Cardiac muscle cell (in vitro differentiated cells and primary cell): ENCODE measurements at regions not wholly inside any gene's neighbourhood (a gene's known extent, or its start where the extent isn't known, plus 50 kb on each side); places are given as distances from the start of the nearest gene placed in this dataset.

Experiments
- DNase-seq, 2 donors: peaks; one replicate each; pipeline versions ENCODE4 v3.0.0 to v3.0.0-alpha.2; 2010 to 2017; ENCODE audit warnings: low read depth in 1 of 2, low spot score in 1 of 2
- H3K27ac ChIP-seq: fragments of 200-600 bp; sonication (generic); 2 replicates; pipeline ENCODE4 v1.5.1; 2016
- H3K27me3 ChIP-seq: fragments of 200-600 bp; sonication (generic); 2 replicates; pipeline ENCODE4 v1.6.0; 2016; ENCODE audit warnings: control low read depth
- H3K36me3 ChIP-seq: fragments of 200-600 bp; sonication (generic); 2 replicates; pipeline ENCODE4 v1.5.1; 2016; ENCODE audit warnings: control low read depth
- H3K4me1 ChIP-seq: fragments of 200-600 bp; sonication (generic); 2 replicates; pipeline ENCODE4 v1.8.1; 2017; ENCODE audit warnings: low read depth, mild to moderate bottlenecking, mixed run types
- H3K4me3 ChIP-seq: fragments of 200-600 bp; sonication (generic); 2 replicates; pipeline ENCODE4 v1.5.1; 2016; ENCODE audit warnings: mild to moderate bottlenecking
- H3K9me3 ChIP-seq: fragments of 200-600 bp; sonication (generic); 2 replicates; pipeline ENCODE4 v1.5.1; 2017; ENCODE audit warnings: low read depth, mild to moderate bottlenecking, control low read depth
- TF ChIP-seq, protein P1 (sequence below): IDR thresholded peaks from 2 replicates; pipeline ENCODE4 v1.5.1; 2012; ENCODE audit warnings: low read depth, mild to moderate bottlenecking, low read length

DNA sequence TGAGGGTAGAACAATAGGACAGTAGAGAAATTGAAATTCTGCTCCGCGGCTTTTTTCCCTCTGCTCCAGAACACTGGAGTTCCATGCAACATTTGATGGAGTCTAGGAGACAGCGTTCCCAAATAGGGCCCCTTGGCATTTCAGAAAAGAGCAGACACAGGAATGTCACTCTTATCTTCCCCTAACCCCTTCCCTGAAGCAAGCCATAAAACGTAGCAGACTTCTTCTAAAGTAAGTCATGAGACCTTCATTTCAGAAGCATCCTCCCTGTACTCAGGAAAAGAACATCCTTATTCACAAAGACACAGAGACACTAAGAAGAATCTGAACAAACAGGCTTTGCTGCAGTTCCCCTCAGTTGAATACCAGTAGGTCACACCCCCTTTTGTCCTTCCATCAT is 296.1 kb upstream of the SOX9 start:
- TF ChIP-seq, protein P1, sequence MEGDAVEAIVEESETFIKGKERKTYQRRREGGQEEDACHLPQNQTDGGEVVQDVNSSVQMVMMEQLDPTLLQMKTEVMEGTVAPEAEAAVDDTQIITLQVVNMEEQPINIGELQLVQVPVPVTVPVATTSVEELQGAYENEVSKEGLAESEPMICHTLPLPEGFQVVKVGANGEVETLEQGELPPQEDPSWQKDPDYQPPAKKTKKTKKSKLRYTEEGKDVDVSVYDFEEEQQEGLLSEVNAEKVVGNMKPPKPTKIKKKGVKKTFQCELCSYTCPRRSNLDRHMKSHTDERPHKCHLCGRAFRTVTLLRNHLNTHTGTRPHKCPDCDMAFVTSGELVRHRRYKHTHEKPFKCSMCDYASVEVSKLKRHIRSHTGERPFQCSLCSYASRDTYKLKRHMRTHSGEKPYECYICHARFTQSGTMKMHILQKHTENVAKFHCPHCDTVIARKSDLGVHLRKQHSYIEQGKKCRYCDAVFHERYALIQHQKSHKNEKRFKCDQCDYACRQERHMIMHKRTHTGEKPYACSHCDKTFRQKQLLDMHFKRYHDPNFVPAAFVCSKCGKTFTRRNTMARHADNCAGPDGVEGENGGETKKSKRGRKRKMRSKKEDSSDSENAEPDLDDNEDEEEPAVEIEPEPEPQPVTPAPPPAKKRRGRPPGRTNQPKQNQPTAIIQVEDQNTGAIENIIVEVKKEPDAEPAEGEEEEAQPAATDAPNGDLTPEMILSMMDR = no peak
- DNase-seq = peak in 1 of 2 donors; percentile 2
- Histone ChIP-seq H3K9me3 (no peaks in the 10 kb centered on the region), H3K4me3 (no peak overlapping the region), H3K27ac (no peak overlapping the region), H3K4me1 (peaks cover 13% of the 10 kb centered on the region), H3K36me3 (no peaks in the 10 kb centered on the region), H3K27me3 (peaks cover 17% of the 10 kb centered on the region)

GRCh38 chr17:71825687-71826086 is 295.1 kb upstream of the SOX9 start:
- TF ChIP-seq, protein P1 = no peak
- H3K4me3 ChIP-seq = no peak overlapping the region
- no peaks in the 10 kb centered on the region for H3K9me3 ChIP-seq
- no peak for DNase-seq
- peaks cover 23% of the 10 kb centered on the region for H3K27me3 ChIP-seq
- no peak overlapping the region for H3K27ac ChIP-seq
- H3K4me1 ChIP-seq = peaks cover 13% of the 10 kb centered on the region
- no peaks in the 10 kb centered on the region for H3K36me3 ChIP-seq

- H3K4me1 ChIP-seq = peaks cover 13% of the 10 kb centered on the region
- no peak overlapping the region for H3K27ac ChIP-seq
- no peaks in the 10 kb centered on the region for H3K36me3 ChIP-seq
- H3K27me3 ChIP-seq = peaks cover 23% of the 10 kb centered on the region
- H3K4me3 ChIP-seq = no peak overlapping the region
- no peaks in the 10 kb centered on the region for H3K9me3 ChIP-seq
- TF ChIP-seq, protein P1 = no peak
- DNase-seq = peak; percentile 5 to 17
These were observed 292.6 kb upstream of the SOX9 start for GRCh38 chr17:71828182-71828596.

- TF ChIP-seq, protein P1 = no peak
- peak in 1 of 2 donors; percentile 55 for DNase-seq
These were observed 290.0 kb upstream of the SOX9 start for GRCh38 chr17:71830866-71831265.

DNA sequence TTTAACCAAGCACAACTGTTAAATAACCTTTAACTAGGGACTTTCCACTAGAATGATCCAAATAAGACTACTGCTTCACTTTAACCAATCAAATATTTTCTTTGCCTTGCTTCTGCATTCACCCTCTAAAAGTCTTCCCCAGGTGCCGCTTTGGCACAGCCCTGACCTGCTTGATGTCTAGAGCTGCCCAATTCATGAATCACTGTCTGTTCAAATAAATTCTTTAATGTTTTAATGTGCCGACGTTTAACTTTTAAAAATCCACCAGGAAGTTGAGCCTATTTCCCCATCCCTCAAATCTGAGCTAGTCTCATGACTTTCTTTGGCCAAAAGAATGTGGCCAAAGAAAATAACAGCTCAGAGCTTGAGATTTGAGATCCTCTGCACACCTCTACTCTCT is 277.8 kb upstream of the SOX9 start:
- Histone ChIP-seq H3K27me3 (no peaks in the 10 kb centered on the region), H3K36me3 (no peaks in the 10 kb centered on the region), H3K27ac (no peak overlapping the region)

More at GRCh38 chr17:71830866-71831265, 290.0 kb upstream of the SOX9 start:
- H3K36me3 ChIP-seq = no peaks in the 10 kb centered on the region
- H3K9me3 ChIP-seq = no peaks in the 10 kb centered on the region
- H3K4me3 ChIP-seq = no peak overlapping the region
- H3K27me3 ChIP-seq = peaks cover 23% of the 10 kb centered on the region
- no peak overlapping the region for H3K27ac ChIP-seq
- no peaks in the 10 kb centered on the region for H3K4me1 ChIP-seq

More for the DNA sequence above, 277.8 kb upstream of the SOX9 start:
- H3K9me3 ChIP-seq = no peaks in the 10 kb centered on the region
- H3K4me3 ChIP-seq = no peak overlapping the region
- TF ChIP-seq, protein P1 = no peak
- H3K4me1 ChIP-seq = no peaks in the 10 kb centered on the region
- DNase-seq = no peak
